DND-41 (cell line): ENCODE measurements at regions not wholly inside any gene's neighbourhood (a gene's known extent, or its start where the extent isn't known, plus 50 kb on each side); places are given as distances from the start of the nearest gene placed in this dataset.

Experiments used
- ATAC-seq: fragments of 200-7000 bp; cut with Tn5 transposase; 3 replicates; pipeline ENCODE4 v1.9.1; 2021; ENCODE audit warnings: low read depth; ENCODE audit not compliant: insufficient read depth
- DNase-seq: peaks from one replicate; pipeline ENCODE4 v3.0.0-alpha.2; 2020
- H2AFZ ChIP-seq: 2 replicates; pipeline ENCODE4 v1.6.0; 2012; ENCODE audit warnings: low read depth, low read length
- H3K27ac ChIP-seq: 2 replicates; pipeline ENCODE4 v1.5.1; 2012; ENCODE audit warnings: low read length, inconsistent platforms
- H3K27me3 ChIP-seq: fragments of 200-600 bp; sonication (generic); 2 replicates; pipeline ENCODE4 v1.6.0; 2012; ENCODE audit warnings: low read length, mild to moderate bottlenecking, inconsistent platforms; ENCODE audit not compliant: insufficient read depth, poor library complexity
- H3K36me3 ChIP-seq: 2 replicates; pipeline ENCODE4 v1.5.1; 2012; ENCODE audit warnings: low read length, inconsistent platforms; ENCODE audit not compliant: insufficient read depth
- H3K4me1 ChIP-seq: 2 replicates; pipeline ENCODE4 v1.5.1; 2012; ENCODE audit warnings: mild to moderate bottlenecking, low read length; ENCODE audit not compliant: insufficient read depth
- H3K4me2 ChIP-seq: 2 replicates; pipeline ENCODE4 v1.6.0; 2012; ENCODE audit warnings: mild to moderate bottlenecking, moderate library complexity, low read length, inconsistent platforms; ENCODE audit not compliant: insufficient read depth
- H3K4me3 ChIP-seq, 2 experiments: fragments of 200-600 bp in 1 of 2; shearing (Covaris generic) in 1 of 2; 2 replicates each; pipeline ENCODE4 v1.5.1; 2012 to 2016; ENCODE audit warnings: inconsistent platforms in 2 of 2, low read length in 2 of 2, mild to moderate bottlenecking in 2 of 2, low read depth in 1 of 2, moderate library complexity in 1 of 2
- H3K79me2 ChIP-seq: 2 replicates; pipeline ENCODE4 v1.6.0; 2012; ENCODE audit warnings: low read length, inconsistent platforms; ENCODE audit not compliant: insufficient read depth
- H3K9ac ChIP-seq: 2 replicates; pipeline ENCODE4 v1.6.0; 2012; ENCODE audit warnings: low read depth, mild to moderate bottlenecking, inconsistent platforms, low read length, moderate library complexity
- H3K9me3 ChIP-seq: 2 replicates; pipeline ENCODE4 v1.5.1; 2012; ENCODE audit warnings: low read length, moderate library complexity, mild to moderate bottlenecking, inconsistent platforms; ENCODE audit not compliant: insufficient read depth, severe bottlenecking
- H4K20me1 ChIP-seq: 2 replicates; pipeline ENCODE4 v1.6.0; 2012; ENCODE audit warnings: low read length; ENCODE audit not compliant: insufficient read depth
- EZH2 ChIP-seq: IDR thresholded peaks from 3 replicates; pipeline ENCODE4 v1.6.1; 2012; ENCODE audit warnings: borderline replicate concordance, low read depth, mild to moderate bottlenecking, moderate library complexity, low read length, inconsistent platforms; ENCODE audit not compliant: severe bottlenecking
- TF ChIP-seq, protein P1 (sequence below): IDR thresholded peaks from 2 replicates; pipeline ENCODE4 v1.5.1; 2012; ENCODE audit warnings: borderline replicate concordance, low read length, moderate library complexity, mild to moderate bottlenecking; ENCODE audit not compliant: poor library complexity, severe bottlenecking; ENCODE audit errors: extremely low read depth

- Histone ChIP-seq H3K27ac (no peak overlapping the region), H2AFZ (no peak overlapping the region), H3K9ac (no peak overlapping the region), H3K9me3 (no peaks in the 10 kb centered on the region), H3K4me2 (no peak overlapping the region), H4K20me1 (no peaks in the 10 kb centered on the region), H3K27me3 (no peaks in the 10 kb centered on the region), H3K36me3 (no peaks in the 10 kb centered on the region), H3K4me3 (no peak overlapping the region), H3K79me2 (no peaks in the 10 kb centered on the region), H3K4me1 (no peaks in the 10 kb centered on the region)
- ATAC-seq: no peak
- TF ChIP-seq, protein P1, sequence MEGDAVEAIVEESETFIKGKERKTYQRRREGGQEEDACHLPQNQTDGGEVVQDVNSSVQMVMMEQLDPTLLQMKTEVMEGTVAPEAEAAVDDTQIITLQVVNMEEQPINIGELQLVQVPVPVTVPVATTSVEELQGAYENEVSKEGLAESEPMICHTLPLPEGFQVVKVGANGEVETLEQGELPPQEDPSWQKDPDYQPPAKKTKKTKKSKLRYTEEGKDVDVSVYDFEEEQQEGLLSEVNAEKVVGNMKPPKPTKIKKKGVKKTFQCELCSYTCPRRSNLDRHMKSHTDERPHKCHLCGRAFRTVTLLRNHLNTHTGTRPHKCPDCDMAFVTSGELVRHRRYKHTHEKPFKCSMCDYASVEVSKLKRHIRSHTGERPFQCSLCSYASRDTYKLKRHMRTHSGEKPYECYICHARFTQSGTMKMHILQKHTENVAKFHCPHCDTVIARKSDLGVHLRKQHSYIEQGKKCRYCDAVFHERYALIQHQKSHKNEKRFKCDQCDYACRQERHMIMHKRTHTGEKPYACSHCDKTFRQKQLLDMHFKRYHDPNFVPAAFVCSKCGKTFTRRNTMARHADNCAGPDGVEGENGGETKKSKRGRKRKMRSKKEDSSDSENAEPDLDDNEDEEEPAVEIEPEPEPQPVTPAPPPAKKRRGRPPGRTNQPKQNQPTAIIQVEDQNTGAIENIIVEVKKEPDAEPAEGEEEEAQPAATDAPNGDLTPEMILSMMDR: no peak
- DNase-seq: no peak
Observed at GRCh38 chrX:23493941-23494374, 159.3 kb downstream of the PTCHD1 start.

- no peak for ATAC-seq
- H3K9me3 ChIP-seq: no peaks in the 10 kb centered on the region
Observed at GRCh38 chrX:23494741-23495140, 160.1 kb downstream of the PTCHD1 start.

GRCh38 chrX:23497919-23498318 is 163.3 kb downstream of the PTCHD1 start:
- Histone ChIP-seq H3K4me2 (no peak overlapping the region), H3K4me1 (no peaks in the 10 kb centered on the region), H3K9ac (no peak overlapping the region), H3K79me2 (no peaks in the 10 kb centered on the region), H3K27me3 (no peaks in the 10 kb centered on the region), H4K20me1 (no peaks in the 10 kb centered on the region), H3K36me3 (no peaks in the 10 kb centered on the region), H2AFZ (no peak overlapping the region), H3K4me3 (no peak overlapping the region), H3K27ac (no peak overlapping the region), H3K9me3 (no peaks in the 10 kb centered on the region)
- DNase-seq: no peak
- no peak for TF ChIP-seq EZH2
- TF ChIP-seq, protein P1: no peak
- no peak for ATAC-seq

More at GRCh38 chrX:23494741-23495140, 160.1 kb downstream of the PTCHD1 start:
- Histone ChIP-seq H3K4me2 (no peak overlapping the region), H3K27me3 (no peaks in the 10 kb centered on the region), H3K4me3 (no peak overlapping the region), H3K79me2 (no peaks in the 10 kb centered on the region), H3K36me3 (no peaks in the 10 kb centered on the region), H2AFZ (no peak overlapping the region), H3K4me1 (no peaks in the 10 kb centered on the region), H3K9ac (no peak overlapping the region), H4K20me1 (no peaks in the 10 kb centered on the region), H3K27ac (no peak overlapping the region)
- DNase-seq: no peak
- no peak for TF ChIP-seq EZH2
- TF ChIP-seq, protein P1: no peak

- DNase-seq (no peak), ATAC-seq (no peak)
- no peak overlapping the region for H3K27ac ChIP-seq
- no peak overlapping the region for H3K4me2 ChIP-seq
- H3K9ac ChIP-seq: no peak overlapping the region
- H3K9me3 ChIP-seq: no peaks in the 10 kb centered on the region
- H3K27me3 ChIP-seq: no peaks in the 10 kb centered on the region
- H3K79me2 ChIP-seq: no peaks in the 10 kb centered on the region
- no peak overlapping the region for H3K4me3 ChIP-seq
- no peak overlapping the region for H2AFZ ChIP-seq
- H4K20me1 ChIP-seq: no peaks in the 10 kb centered on the region
- TF ChIP-seq, protein P1: no peak
- no peak for TF ChIP-seq EZH2
- no peaks in the 10 kb centered on the region for H3K36me3 ChIP-seq
- H3K4me1 ChIP-seq: no peaks in the 10 kb centered on the region
Observed at GRCh38 chrX:23501974-23502373, 165.3 kb upstream of the PRDX4 start.
